ENCODE measurements at regions not wholly inside any gene's neighbourhood (a gene's known extent, or its start where the extent isn't known, plus 50 kb on each side); places are given as distances from the start of the nearest gene placed in this dataset.

- peaks cover 13% of the 10 kb centered on the region; the same call in 1 of the 2 replicates for H3K9me3 Mint-ChIP-seq
- no peak overlapping the region for H3K27ac Mint-ChIP-seq
- POLR2A ChIA-PET = no interaction called here
- DNase-seq (ENCODE audit: low spot score) (no peak), ATAC-seq (no peak)
- H3K36me3 Mint-ChIP-seq = no peaks in the 10 kb centered on the region
- TF ChIP-seq FOXJ3 (CRISPR knock-in tag; IDR thresholded peaks at IDR 0.05; ENCODE audit: borderline replicate concordance) (no peak), NR3C1 (CRISPR knock-in tag; conservative IDR thresholded peaks at IDR 0.05; ENCODE audit: low read depth) (no peak), SMAD4 (CRISPR knock-in tag; IDR thresholded peaks at IDR 0.05) (no peak), GRHL2 (CRISPR knock-in tag; IDR thresholded peaks at IDR 0.05; ENCODE audit: insufficient replicate concordance, severe bottlenecking) (no peak), E2F5 (CRISPR knock-in tag; IDR thresholded peaks at IDR 0.05) (no peak), ZNF263 (CRISPR knock-in tag; IDR thresholded peaks at IDR 0.05; ENCODE audit: low read depth) (no peak), MYBL2 (CRISPR knock-in tag; IDR thresholded peaks at IDR 0.05) (no peak), CBFB (CRISPR knock-in tag; IDR thresholded peaks at IDR 0.05; ENCODE audit: low read depth) (no peak), JUN (CRISPR knock-in tag; IDR thresholded peaks at IDR 0.05) (no peak), AR (CRISPR knock-in tag; IDR thresholded peaks at IDR 0.05) (no peak), CREM (CRISPR knock-in tag; IDR thresholded peaks at IDR 0.05) (no peak)
- TF ChIP-seq, protein P1, sequence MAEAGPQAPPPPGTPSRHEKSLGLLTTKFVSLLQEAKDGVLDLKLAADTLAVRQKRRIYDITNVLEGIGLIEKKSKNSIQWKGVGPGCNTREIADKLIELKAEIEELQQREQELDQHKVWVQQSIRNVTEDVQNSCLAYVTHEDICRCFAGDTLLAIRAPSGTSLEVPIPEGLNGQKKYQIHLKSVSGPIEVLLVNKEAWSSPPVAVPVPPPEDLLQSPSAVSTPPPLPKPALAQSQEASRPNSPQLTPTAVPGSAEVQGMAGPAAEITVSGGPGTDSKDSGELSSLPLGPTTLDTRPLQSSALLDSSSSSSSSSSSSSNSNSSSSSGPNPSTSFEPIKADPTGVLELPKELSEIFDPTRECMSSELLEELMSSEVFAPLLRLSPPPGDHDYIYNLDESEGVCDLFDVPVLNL (CRISPR knock-in tag; IDR thresholded peaks at IDR 0.05; ENCODE audit: borderline replicate concordance, low read depth) = no peak
- TF ChIP-seq, protein P2, sequence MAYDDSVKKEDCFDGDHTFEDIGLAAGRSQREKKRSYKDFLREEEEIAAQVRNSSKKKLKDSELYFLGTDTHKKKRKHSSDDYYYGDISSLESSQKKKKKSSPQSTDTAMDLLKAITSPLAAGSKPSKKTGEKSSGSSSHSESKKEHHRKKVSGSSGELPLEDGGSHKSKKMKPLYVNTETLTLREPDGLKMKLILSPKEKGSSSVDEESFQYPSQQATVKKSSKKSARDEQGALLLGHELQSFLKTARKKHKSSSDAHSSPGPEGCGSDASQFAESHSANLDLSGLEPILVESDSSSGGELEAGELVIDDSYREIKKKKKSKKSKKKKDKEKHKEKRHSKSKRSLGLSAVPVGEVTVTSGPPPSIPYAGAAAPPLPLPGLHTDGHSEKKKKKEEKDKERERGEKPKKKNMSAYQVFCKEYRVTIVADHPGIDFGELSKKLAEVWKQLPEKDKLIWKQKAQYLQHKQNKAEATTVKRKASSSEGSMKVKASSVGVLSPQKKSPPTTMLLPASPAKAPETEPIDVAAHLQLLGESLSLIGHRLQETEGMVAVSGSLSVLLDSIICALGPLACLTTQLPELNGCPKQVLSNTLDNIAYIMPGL (CRISPR knock-in tag; IDR thresholded peaks at IDR 0.05) = no peak
- TF ChIP-seq, protein P3, sequence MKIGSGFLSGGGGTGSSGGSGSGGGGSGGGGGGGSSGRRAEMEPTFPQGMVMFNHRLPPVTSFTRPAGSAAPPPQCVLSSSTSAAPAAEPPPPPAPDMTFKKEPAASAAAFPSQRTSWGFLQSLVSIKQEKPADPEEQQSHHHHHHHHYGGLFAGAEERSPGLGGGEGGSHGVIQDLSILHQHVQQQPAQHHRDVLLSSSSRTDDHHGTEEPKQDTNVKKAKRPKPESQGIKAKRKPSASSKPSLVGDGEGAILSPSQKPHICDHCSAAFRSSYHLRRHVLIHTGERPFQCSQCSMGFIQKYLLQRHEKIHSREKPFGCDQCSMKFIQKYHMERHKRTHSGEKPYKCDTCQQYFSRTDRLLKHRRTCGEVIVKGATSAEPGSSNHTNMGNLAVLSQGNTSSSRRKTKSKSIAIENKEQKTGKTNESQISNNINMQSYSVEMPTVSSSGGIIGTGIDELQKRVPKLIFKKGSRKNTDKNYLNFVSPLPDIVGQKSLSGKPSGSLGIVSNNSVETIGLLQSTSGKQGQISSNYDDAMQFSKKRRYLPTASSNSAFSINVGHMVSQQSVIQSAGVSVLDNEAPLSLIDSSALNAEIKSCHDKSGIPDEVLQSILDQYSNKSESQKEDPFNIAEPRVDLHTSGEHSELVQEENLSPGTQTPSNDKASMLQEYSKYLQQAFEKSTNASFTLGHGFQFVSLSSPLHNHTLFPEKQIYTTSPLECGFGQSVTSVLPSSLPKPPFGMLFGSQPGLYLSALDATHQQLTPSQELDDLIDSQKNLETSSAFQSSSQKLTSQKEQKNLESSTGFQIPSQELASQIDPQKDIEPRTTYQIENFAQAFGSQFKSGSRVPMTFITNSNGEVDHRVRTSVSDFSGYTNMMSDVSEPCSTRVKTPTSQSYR (CRISPR knock-in tag; IDR thresholded peaks at IDR 0.05) = no peak
- H3K4me1 Mint-ChIP-seq = peaks cover 22% of the 10 kb centered on the region
- CTCF ChIA-PET = interaction anchor here (0.6 kb wide), 1 partner anchor 99 kb away, joined by 3 read pairs; no protein-coding TSS in a partner anchor
- H3K4me3 Mint-ChIP-seq = no peak overlapping the region
- H3K27me3 Mint-ChIP-seq (ENCODE audit: low read depth) = no peaks in the 10 kb centered on the region
These were observed 91.5 kb upstream of the RGPD4 start for GRCh38 chr2:107735201-107735600.

DNA sequence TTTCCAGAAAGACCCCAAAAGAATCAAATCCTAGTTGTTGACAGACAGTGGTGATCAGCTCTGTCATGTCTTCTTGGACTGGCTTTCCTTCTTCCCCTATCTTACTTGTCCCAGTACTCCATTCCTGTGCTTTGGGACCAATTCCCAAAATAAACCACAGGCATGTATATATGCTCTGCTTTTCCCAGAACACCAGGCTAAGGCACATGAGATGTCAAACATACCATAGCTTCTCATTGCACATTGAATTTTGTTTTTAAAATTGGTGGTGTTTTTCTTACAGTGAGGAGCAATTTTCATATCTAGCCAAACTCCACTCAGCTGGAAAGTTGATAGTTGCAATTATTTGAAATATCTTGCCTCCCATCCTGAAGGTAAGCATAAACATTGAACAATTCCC, 88.9 kb upstream of the RGPD4 start:
- POLR2A ChIA-PET = interaction anchor here (0.6 kb wide), 1 partner anchor 9 kb away, joined by 3 read pairs; no protein-coding TSS in a partner anchor
- CTCF ChIA-PET = no interaction called here
- H3K36me3 Mint-ChIP-seq = no peaks in the 10 kb centered on the region

More for the DNA sequence above, 88.9 kb upstream of the RGPD4 start:
- no peak for TF ChIP-seq ZNF423 (CRISPR knock-in tag; IDR thresholded peaks at IDR 0.05)
- TF ChIP-seq IRF2 (CRISPR knock-in tag; IDR thresholded peaks at IDR 0.05; ENCODE audit: borderline replicate concordance, low read depth) = no peak
- TF ChIP-seq SOX15 (CRISPR knock-in tag; IDR thresholded peaks at IDR 0.05) = no peak
- TF ChIP-seq, protein P4, sequence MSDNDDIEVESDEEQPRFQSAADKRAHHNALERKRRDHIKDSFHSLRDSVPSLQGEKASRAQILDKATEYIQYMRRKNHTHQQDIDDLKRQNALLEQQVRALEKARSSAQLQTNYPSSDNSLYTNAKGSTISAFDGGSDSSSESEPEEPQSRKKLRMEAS (CRISPR knock-in tag; IDR thresholded peaks at IDR 0.05) = no peak
- TF ChIP-seq MXD4 (CRISPR knock-in tag; IDR thresholded peaks at IDR 0.05; ENCODE audit: borderline replicate concordance) = no peak
- TF ChIP-seq, protein P1 (CRISPR knock-in tag; IDR thresholded peaks at IDR 0.05; ENCODE audit: borderline replicate concordance, low read depth) = no peak
- H3K27me3 Mint-ChIP-seq (ENCODE audit: low read depth) = no peaks in the 10 kb centered on the region
- no peak overlapping the region for H3K4me3 Mint-ChIP-seq
- H3K9me3 Mint-ChIP-seq = peaks cover 13% of the 10 kb centered on the region; the same call in 1 of the 2 replicates
- no peak overlapping the region for H3K27ac Mint-ChIP-seq
- ATAC-seq = no peak
- DNase-seq (ENCODE audit: low spot score) = no peak
- H3K4me1 Mint-ChIP-seq = peaks cover 22% of the 10 kb centered on the region
